ENCODE measurements at regions not wholly inside any gene's neighbourhood (a gene's known extent, or its start where the extent isn't known, plus 50 kb on each side); places are given as distances from the start of the nearest gene placed in this dataset.
"Not testable (repeated sequence)": the region's sequence is repeated elsewhere in the genome, so short reads cannot be mapped to it uniquely, and the experiment has no call there.

DNA sequence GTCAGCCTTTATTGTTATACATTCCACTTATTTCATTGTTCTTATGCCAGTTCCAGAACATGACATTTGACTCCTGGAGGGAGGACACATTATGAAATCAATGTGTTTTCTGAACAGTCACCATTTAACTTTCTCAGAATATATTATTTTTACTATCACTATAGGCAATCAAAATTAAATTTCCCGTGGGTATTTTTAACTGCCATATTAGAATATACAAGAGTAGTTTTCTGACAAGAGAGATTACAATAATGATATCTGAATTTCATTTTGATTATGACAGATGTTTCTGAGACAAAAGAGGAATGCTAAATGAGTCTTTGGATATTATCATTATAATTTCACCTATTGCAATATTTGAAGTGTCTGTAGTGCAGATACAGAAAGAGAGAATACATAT lies 64.4 kb upstream of the FSIP2 start:
- DNase-seq (ENCODE audit: low read depth, low spot score) = no peak
- no peak overlapping the region for H3K27ac ChIP-seq
- no peaks in the 10 kb centered on the region for H3K9me3 ChIP-seq (ENCODE audit: low read depth, low read length)
- no peaks in the 10 kb centered on the region for H3K36me3 ChIP-seq (ENCODE audit: insufficient read depth, low read length)
- TF ChIP-seq EZH2 (IDR thresholded peaks at IDR 0.05) = no peak
- no peak for TF ChIP-seq POLR2AphosphoS5 (IDR thresholded peaks at IDR 0.05; ENCODE audit: borderline replicate concordance, low read depth, low read length)
- no peak for TF ChIP-seq FOXP2 (optimal IDR thresholded peaks at IDR 0.05; ENCODE audit: control extremely low read depth, extremely low read length, insufficient read depth)
- H3K4me3 ChIP-seq = no peak overlapping the region
- no peak overlapping the region for H3K9ac ChIP-seq (ENCODE audit: insufficient read length)

DNA sequence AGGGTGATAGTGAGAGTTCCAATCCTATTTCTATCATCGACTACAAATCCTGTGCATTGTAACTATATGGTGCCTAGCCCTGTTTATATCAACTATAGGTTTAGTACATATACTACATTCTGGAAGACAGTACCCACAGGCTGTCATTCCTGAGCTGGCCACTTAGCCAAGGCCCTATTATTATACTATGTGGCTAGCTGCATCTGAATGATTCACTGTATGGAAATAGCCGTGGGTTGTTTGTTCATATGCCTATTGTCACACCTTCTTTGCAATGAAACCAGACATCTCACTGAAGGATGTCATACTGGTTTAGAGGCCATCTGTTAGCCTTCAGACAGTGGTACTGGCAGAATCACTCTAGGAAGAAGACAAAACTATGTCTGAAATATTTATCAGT lies 62.3 kb upstream of the FSIP2 start:
- H3K36me3 ChIP-seq (ENCODE audit: insufficient read depth, low read length) = no peaks in the 10 kb centered on the region
- no peak for DNase-seq (ENCODE audit: low read depth, low spot score)
- TF ChIP-seq FOXP2 (optimal IDR thresholded peaks at IDR 0.05; ENCODE audit: control extremely low read depth, extremely low read length, insufficient read depth) (no peak), POLR2AphosphoS5 (IDR thresholded peaks at IDR 0.05; ENCODE audit: borderline replicate concordance, low read depth, low read length) (no peak), EZH2 (IDR thresholded peaks at IDR 0.05) (no peak)
- H3K4me3 ChIP-seq = no peak overlapping the region
- no peak overlapping the region for H3K9ac ChIP-seq (ENCODE audit: insufficient read length)
- no peaks in the 10 kb centered on the region for H3K9me3 ChIP-seq (ENCODE audit: low read depth, low read length)
- no peak overlapping the region for H3K27ac ChIP-seq

DNA sequence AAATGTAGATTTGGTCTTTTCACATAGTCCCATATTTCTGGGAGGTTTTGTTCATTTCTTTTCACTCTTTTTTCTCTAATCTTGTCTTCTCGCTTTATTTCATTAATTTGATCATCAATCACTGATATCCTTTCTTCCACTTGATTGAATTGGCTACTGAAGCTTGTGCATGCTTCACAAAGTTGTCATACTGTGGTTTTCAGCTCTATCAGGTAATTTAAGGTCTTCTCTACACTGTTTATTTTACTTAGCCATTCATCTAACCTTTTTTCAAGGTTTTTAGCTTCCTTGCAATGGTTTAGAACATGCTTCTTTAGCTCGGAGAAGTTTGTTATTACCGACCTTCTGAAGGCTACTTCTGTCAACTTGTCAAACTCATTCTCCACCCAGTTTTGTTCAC lies 51.6 kb upstream of the FSIP2 start:
- not testable (repeated sequence) for H3K27ac ChIP-seq; H3K36me3 ChIP-seq (ENCODE audit: insufficient read depth, low read length); DNase-seq (ENCODE audit: low read depth, low spot score); H3K9ac ChIP-seq (ENCODE audit: insufficient read length); H3K4me3 ChIP-seq; H3K9me3 ChIP-seq (ENCODE audit: low read depth, low read length)

DNA sequence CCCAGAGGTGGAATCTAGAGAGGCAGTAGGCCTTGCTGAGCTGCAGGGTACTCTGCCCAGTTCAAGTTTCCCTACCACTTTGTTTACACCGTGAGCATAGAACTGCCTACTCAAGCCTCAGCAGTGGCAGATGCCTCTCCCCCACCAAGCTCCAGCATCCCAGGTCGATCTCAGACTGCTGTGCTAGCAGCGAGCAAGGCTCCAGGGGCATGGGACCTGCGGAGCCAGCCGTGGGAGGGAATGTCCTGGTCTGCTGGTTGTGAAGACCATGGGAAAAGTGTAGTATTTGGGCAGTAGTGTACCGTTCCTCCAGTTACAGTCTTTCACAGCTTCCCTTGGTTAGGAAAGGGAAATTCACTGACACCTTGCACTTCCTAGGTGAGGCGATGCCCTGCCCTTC lies 50.6 kb upstream of the FSIP2 start:
- TF ChIP-seq FOXP2 (optimal IDR thresholded peaks at IDR 0.05; ENCODE audit: control extremely low read depth, extremely low read length, insufficient read depth) (no peak), POLR2AphosphoS5 (IDR thresholded peaks at IDR 0.05; ENCODE audit: borderline replicate concordance, low read depth, low read length) (no peak), EZH2 (IDR thresholded peaks at IDR 0.05) (no peak)
- Histone ChIP-seq H3K4me3 (no peak overlapping the region), H3K9ac (ENCODE audit: insufficient read length) (no peak overlapping the region), H3K27ac (no peak overlapping the region), H3K36me3 (ENCODE audit: insufficient read depth, low read length) (no peaks in the 10 kb centered on the region), H3K9me3 (ENCODE audit: low read depth, low read length) (no peaks in the 10 kb centered on the region)
- no peak for DNase-seq (ENCODE audit: low read depth, low spot score)

All from SK-N-MC (cell line).